GM19395 (cell line): ENCODE measurements at regions not wholly inside any gene's neighbourhood (a gene's known extent, or its start where the extent isn't known, plus 50 kb on each side); places are given as distances from the start of the nearest gene placed in this dataset.

Experiments
- ATAC-seq: cut with Tn5 transposase; IDR thresholded peaks from one replicate; pipeline ENCODE4 v1.9.1; 2021; ENCODE audit warnings: mild to moderate bottlenecking, moderate library complexity; ENCODE audit not compliant: unreplicated experiment

- no peak for ATAC-seq
Observed at GRCh38 chr14:61111209-61111665, 130.2 kb downstream of the SLC38A6 start.

- no peak for ATAC-seq
Observed at GRCh38 chr14:61110316-61111082, 129.5 kb downstream of the SLC38A6 start.

- ATAC-seq = no peak
Observed at GRCh38 chr14:61109288-61109687, 128.2 kb downstream of the SLC38A6 start.

GRCh38 chr14:61108496-61109141, 127.6 kb downstream of the SLC38A6 start:
- ATAC-seq = no peak

GRCh38 chr14:61107869-61108493, 126.9 kb downstream of the SLC38A6 start:
- ATAC-seq = no peak

GRCh38 chr14:61106959-61107641, 126.1 kb downstream of the SLC38A6 start:
- no peak for ATAC-seq

GRCh38 chr14:61106271-61106958, 125.4 kb downstream of the SLC38A6 start:
- no peak for ATAC-seq

GRCh38 chr14:61104358-61104757, 123.3 kb downstream of the SLC38A6 start:
- ATAC-seq = no peak

- peak; percentile 77 for ATAC-seq
Observed at GRCh38 chr14:61103541-61104339, 122.7 kb downstream of the SLC38A6 start.

- ATAC-seq = no peak
Observed at GRCh38 chr14:61102549-61103466, 121.8 kb downstream of the SLC38A6 start.
